GM19240 (cell line): ENCODE measurements at regions not wholly inside any gene's neighbourhood (a gene's known extent, or its start where the extent isn't known, plus 50 kb on each side); places are given as distances from the start of the nearest gene placed in this dataset.
"Not testable (repeated sequence)": the region's sequence is repeated elsewhere in the genome, so short reads cannot be mapped to it uniquely, and the experiment has no call there.

Experiments
- DNase-seq: peaks from one replicate; pipeline ENCODE4 v3.0.0; 2011; ENCODE audit warnings: low spot score; ENCODE audit not compliant: insufficient read length

DNA sequence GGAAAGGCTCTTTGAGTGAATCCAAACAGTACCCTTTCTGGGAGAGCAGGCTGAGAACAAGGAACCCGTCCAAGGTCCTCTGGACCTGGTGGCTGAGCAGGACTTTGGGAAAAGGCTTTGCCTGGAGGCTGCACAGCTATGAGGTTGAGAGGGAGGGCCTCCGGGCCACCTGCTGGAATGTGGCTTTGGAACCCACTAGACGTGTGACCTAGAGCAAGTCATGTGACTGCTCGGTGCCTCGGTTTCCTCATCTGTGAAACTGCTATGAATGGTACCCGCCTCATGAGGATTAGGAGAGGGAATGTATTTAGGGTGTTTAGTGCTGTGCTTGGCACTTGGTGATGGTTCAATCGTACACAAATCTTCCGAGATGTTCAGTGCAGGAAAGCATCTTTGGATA lies 50.4 kb downstream of the HAPSTR1 start:
- no peak for DNase-seq

GRCh38 chr16:9144106-9144505 lies 52.7 kb downstream of the HAPSTR1 start:
- DNase-seq: no peak

DNA sequence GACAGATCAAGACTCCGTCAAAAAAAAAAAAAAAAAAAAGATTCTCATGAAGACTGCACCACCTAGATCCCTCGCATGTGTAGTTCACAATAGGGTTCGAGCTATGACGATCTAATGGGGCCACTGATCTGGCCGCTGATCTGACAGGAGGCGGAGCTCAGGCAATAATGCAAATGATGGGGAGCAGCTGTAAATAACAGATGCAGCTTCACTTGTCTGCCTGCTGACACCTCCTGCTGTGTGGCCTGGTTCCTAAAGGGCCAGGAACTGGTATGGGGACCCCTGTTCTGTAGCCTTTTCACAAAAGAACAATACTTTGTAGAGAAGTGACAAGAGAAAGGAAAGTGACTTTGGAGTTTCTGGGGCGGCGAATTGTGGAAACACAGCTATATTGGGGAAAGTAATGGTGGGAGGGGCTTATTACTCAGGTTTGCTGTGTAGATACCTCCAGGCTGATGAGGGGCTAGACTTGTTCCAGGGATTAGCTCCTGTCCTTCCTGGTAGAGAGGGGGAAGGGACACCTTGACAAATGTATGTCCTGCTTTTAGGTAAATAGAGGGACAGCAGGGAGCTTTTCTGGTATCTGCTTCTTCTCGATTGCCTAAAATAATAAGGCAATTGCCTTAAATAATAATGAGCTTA lies 57.1 kb downstream of the HAPSTR1 start:
- DNase-seq: no peak

DNA sequence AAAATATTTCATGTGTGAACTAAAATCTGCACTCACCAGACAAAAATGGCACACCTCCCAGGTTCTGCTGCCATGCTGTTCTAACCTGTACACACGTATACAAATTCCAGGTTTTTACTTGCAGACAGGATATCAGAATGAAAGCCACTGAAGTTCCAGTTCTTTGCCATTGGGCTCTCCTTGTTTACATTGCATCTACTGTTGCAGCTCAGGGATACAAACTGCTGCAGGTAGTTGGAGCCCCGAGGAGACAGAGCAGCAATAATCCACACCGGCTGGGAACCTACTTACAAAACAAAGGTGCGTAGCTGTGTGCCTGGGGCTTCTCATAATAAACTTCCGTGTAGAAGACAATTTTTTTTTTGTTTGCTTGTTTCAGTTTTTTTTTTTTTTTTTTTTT lies 59.6 kb downstream of the HAPSTR1 start:
- no peak for DNase-seq

- no peak for DNase-seq
Measured at GRCh38 chr16:9151597-9151996, 60.2 kb downstream of the HAPSTR1 start.

- no peak for DNase-seq
Measured at GRCh38 chr16:9152649-9153501, 61.4 kb downstream of the HAPSTR1 start.

DNA sequence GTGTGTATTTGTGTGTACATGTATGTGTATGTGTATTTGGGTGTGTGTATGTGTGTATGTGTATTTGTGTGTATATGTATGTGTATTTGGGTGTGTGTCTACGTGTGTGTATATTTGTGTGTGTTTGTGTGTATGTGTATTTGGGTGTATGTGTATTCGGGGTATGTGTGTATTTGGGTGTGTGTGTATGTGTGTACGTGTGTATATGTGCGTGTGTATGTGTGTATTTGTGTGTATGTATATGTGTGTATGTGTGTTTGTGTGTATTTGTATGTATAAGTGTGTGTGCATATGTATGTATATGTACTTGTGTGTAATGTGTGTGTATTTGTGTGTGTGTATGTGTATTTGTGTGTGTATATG lies 62.0 kb downstream of the HAPSTR1 start:
- DNase-seq: no peak

GRCh38 chr16:9154567-9155410 lies 63.3 kb downstream of the HAPSTR1 start:
- DNase-seq: no peak

- no peak for DNase-seq
Measured at GRCh38 chr16:9155871-9156270, 64.4 kb downstream of the HAPSTR1 start.

GRCh38 chr16:9159839-9160550 lies 68.6 kb downstream of the HAPSTR1 start:
- DNase-seq: no peak

- no peak for DNase-seq
Measured at GRCh38 chr16:9160551-9160911, 69.1 kb downstream of the HAPSTR1 start.

DNA sequence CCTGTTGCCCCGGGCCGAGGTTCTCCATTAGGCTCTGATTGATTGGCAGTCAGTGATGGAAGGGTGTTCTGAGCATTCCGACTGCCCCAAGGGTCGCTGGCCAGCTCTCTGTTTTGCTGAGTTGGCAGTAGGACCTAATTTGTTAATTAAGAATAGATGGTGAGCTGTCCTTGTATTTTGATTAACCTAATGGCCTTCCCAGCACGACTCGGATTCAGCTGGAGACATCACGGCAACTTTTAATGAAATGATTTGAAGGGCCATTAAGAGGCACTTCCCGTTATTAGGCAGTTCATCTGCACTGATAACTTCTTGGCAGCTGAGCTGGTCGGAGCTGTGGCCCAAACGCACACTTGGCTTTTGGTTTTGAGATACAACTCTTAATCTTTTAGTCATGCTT lies 74.2 kb downstream of the HAPSTR1 start:
- DNase-seq: no peak

- DNase-seq: not testable (repeated sequence)
Measured at GRCh38 chr16:9166326-9166993, 75.0 kb downstream of the HAPSTR1 start.

- no peak for DNase-seq
Measured at GRCh38 chr16:9169094-9169493, 77.7 kb downstream of the HAPSTR1 start.

GRCh38 chr16:9170470-9170869 lies 79.0 kb downstream of the HAPSTR1 start:
- no peak for DNase-seq

GRCh38 chr16:9176547-9177418 lies 85.3 kb downstream of the HAPSTR1 start:
- no peak for DNase-seq

GRCh38 chr16:9177861-9178260 lies 86.4 kb downstream of the HAPSTR1 start:
- DNase-seq: no peak

DNA sequence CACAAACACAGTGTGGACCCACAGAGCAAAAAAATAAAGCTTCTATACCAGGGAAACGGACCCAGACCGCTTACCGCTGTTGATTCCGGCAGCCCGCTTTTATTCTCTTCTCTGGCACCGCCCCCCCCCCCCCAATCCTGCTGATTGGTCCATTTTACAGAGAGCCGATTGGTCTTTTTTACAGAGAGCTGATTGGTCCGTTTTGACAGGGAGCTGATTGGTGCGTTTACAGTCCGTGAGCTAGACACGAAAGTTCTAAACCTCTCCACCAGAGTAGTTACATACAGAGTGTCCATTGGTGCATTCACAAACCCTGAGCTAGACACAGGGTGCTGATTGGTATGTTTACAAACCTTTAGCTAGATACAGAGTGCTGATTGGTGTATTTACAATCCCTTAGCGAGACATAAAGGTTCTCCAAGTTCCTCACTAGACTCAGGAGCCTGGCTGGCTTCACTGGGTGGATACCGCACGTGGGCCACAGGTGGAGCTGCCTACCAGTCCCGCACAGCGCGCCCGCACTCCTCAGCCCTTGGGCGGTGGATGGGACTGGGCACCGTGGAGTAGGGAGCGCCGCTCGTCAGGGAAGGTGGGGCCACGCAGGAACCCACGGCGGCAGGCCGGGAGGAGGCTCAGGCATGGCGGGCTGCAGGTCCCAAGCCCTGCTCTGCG lies 92.4 kb downstream of the HAPSTR1 start:
- DNase-seq: no peak

GRCh38 chr16:9184354-9184690 lies 92.9 kb downstream of the HAPSTR1 start:
- no peak for DNase-seq

DNA sequence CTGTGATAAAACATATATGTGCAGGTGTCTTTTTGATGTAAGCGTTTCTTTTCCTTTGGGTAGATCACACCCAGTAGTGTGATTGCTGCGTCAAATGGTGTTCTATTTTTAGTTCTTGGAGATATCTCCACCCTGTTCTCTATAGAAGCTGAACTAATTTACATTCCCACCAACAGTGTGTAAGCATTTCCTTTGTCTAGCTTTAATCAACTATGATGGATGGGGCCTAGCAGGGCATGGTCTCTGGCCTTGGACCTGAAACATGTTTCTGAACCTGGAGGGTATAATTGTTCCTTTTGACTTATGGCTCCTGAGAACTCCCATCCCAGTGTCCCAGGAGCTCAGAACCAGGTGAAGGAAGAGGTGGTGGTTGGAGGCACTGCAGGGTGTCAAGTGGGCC lies 93.9 kb downstream of the HAPSTR1 start:
- DNase-seq: no peak
